ENCODE measurements at regions not wholly inside any gene's neighbourhood (a gene's known extent, or its start where the extent isn't known, plus 50 kb on each side); places are given as distances from the start of the nearest gene placed in this dataset.

DNA sequence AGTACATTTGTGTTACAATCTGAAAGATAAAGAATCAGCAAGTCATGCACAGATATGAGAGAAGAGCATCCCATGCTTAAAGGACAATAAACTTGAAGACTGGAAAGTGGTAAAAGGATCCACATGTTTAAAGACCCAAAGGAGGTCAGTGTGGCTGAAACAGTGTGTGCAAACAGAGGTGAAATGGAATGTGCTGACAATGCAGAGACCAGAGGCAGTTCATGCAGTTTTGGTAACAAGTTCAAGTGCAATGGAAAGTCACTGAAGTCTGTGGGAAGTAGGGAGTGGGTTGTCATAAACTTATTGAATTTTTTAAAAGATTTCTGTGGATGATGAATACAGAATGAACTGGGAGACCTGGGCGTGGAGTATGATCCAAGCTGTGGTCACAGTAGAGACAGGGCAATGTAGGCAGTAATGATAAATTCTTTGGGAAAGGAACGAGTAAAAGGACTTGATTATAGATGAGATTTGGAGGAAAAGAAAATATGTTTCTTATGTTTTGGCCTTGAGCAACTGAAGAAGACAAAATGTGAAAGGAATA is 408.0 kb downstream of the HGF start:
- DNase-seq (no peak), ATAC-seq (no peak)
- H3K27ac Mint-ChIP-seq: no peak overlapping the region
- H3K27me3 Mint-ChIP-seq: no peaks in the 10 kb centered on the region
- no peaks in the 10 kb centered on the region for H3K4me1 Mint-ChIP-seq
- H3K9me3 Mint-ChIP-seq: peaks cover 0 to 4% of the 10 kb centered on the region in 2 donors
- no peak overlapping the region for H3K4me3 Mint-ChIP-seq

DNA sequence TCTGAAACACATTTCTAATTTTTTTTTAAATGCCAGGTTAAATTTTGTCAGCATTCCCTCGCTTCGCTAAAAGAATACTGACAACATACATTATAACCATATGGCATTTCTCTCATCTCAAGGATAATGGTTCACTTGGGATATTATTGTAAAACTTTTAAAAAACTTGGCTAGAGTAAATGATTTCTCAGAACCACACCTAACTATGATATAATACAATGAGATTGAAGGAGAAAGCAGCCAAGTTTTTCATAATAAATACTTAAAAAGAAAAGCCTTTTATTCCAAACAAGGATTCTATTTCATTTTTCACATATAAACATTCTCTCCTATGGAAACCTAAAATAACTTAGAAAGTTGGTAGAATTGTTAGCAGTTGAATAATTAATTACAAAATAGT is 413.9 kb downstream of the HGF start:
- H3K9me3 Mint-ChIP-seq: peaks cover 0 to 4% of the 10 kb centered on the region in 2 donors
- no peaks in the 10 kb centered on the region for H3K4me1 Mint-ChIP-seq
- ATAC-seq: no peak
- H3K27me3 Mint-ChIP-seq: no peaks in the 10 kb centered on the region
- no peak overlapping the region for H3K4me3 Mint-ChIP-seq
- no peak for DNase-seq
- H3K27ac Mint-ChIP-seq: no peak overlapping the region

DNA sequence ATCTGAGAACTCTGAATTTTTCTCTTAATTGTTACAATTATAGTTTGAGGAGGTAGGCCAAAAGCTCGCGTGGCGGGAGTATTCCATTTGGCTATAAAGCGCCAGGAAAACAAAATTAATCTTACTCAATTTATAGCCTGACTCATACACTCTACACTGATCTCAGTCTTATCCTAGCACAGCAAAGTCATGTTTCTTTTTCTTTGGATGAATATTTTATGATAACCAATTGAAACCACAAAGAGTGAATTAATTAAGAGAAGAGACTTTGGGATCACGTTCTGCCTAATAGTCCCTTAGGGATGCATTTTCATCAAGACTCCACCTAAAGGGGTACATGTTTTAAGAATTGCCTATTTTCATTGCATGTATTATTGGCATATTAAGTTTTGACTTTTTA is 420.8 kb downstream of the HGF start:
- H3K27me3 Mint-ChIP-seq: no peaks in the 10 kb centered on the region
- no peak overlapping the region for H3K4me3 Mint-ChIP-seq
- ATAC-seq (no peak), DNase-seq (no peak)
- no peaks in the 10 kb centered on the region for H3K9me3 Mint-ChIP-seq
- no peaks in the 10 kb centered on the region for H3K4me1 Mint-ChIP-seq
- no peak overlapping the region for H3K27ac Mint-ChIP-seq

DNA sequence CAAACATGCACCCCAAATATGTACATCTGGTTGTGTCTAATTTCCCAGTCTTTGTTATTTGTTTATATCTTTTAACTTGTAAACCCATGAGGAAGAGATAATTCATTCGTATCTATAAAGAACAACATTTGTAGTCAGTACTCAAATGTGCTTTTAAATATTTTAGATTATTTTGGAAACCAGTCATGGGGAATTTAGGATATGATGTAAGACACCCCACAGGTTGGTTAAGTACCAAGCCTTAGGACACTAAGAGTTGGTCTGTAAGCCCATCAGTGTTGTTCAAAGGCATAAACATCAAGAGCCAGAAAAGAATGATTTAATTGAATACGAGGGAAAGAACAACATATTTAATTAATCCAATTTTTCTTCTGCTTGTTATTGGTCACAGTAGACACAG is 421.1 kb upstream of the SEMA3C start:
- H3K27me3 Mint-ChIP-seq: no peaks in the 10 kb centered on the region
- peaks cover 0 to under 1% of the 10 kb centered on the region in 2 donors for H3K9me3 Mint-ChIP-seq
- no peak overlapping the region for H3K4me3 Mint-ChIP-seq
- no peak overlapping the region for H3K27ac Mint-ChIP-seq
- DNase-seq: no peak
- ATAC-seq: no peak
- H3K4me1 Mint-ChIP-seq: no peaks in the 10 kb centered on the region

DNA sequence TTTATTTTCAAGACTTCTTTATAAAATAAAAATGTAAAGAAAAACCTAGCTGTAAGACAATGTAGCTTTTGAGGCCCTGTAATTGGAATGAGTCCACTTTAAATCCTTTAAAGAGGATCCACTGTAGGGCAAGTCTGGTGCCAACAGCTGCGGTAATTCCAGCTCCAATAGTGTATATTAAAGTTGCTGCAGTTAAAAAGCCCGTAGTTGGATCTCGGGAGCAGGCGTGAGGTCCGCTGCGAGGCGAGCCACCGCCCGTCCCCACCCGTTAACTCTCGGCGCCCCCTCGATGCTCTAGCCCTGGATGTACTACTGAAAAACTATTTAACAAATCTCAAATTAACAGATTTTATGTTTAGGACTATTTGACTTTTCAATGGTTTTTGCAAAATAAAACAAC is 414.7 kb upstream of the SEMA3C start:
- H3K4me1 Mint-ChIP-seq: no peaks in the 10 kb centered on the region
- ATAC-seq (no peak), DNase-seq (no peak)
- no peak overlapping the region for H3K27ac Mint-ChIP-seq
- H3K27me3 Mint-ChIP-seq: no peaks in the 10 kb centered on the region
- no peak overlapping the region for H3K4me3 Mint-ChIP-seq
- H3K9me3 Mint-ChIP-seq: peaks cover 0 to 5% of the 10 kb centered on the region in 2 donors

DNA sequence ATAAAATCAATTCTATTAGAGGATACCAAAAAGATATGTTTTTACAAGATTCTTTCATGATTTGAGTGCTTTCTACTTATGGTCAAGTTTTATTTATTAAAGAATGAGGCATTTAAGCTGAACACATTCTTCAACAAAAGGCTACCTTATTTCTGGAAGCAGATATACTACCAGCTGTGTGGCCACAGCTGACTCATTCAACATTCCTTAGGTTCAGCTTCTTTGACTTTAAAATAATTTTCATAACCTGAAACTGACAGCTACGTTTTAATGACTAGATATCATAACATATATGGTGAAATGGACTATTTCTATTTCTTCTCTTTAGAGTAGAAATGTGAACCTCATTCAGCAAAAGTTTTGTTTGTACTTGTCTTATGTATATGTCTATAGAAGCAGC is 414.2 kb upstream of the SEMA3C start:
- H3K4me3 Mint-ChIP-seq: no peak overlapping the region
- H3K27ac Mint-ChIP-seq: no peak overlapping the region
- no peak for DNase-seq
- H3K9me3 Mint-ChIP-seq: peaks cover 0 to 5% of the 10 kb centered on the region in 2 donors
- H3K27me3 Mint-ChIP-seq: no peaks in the 10 kb centered on the region
- no peak for ATAC-seq
- H3K4me1 Mint-ChIP-seq: no peaks in the 10 kb centered on the region

DNA sequence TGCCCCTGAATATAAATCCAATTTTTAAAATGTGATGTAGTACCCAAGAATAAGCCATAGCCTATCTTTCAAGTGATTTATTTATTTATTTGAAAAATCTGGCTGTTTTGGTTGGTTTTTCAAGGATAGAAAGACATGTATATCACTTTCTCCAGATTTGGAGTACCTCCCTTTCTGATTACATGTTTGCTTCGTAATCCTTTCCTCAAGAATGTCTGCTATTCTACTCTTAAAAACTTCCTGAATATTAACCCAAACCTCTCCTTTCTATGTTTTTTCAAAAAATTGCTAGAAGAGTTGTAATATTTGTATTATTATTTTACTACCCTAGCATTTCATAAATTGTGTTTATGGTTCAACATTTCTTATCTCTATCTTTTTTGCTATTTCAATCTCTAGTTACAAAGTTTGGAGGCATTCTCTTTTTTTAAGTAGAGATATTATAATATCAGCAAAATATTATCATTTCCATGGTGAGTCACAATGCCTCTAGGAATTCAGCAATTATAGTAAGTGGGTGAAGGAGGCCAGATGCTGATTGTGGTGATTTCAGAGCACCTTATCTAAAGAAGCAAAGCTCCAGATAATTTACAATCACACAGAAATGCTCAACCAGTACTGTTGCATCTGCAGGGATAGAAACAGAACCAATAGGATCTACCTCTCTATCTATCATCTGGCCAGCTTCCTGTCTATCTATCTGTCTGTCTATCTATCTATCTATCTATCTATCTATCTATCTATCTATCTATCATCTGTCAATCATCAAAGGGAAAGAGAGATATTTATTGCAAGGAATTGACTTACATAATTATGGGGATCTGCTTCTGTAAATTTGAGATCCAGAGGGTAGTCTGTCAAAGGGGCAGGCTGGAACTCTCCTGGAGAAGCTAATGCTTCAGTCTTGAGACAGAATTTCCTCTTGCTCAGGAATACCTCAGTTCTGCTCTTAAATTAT is 412.5 kb upstream of the SEMA3C start:
- no peak overlapping the region for H3K4me3 Mint-ChIP-seq
- ATAC-seq (no peak), DNase-seq (no peak)
- no peaks in the 10 kb centered on the region for H3K4me1 Mint-ChIP-seq
- no peaks in the 10 kb centered on the region for H3K27me3 Mint-ChIP-seq
- H3K9me3 Mint-ChIP-seq: peaks cover 0 to 5% of the 10 kb centered on the region in 2 donors
- H3K27ac Mint-ChIP-seq: no peak overlapping the region

DNA sequence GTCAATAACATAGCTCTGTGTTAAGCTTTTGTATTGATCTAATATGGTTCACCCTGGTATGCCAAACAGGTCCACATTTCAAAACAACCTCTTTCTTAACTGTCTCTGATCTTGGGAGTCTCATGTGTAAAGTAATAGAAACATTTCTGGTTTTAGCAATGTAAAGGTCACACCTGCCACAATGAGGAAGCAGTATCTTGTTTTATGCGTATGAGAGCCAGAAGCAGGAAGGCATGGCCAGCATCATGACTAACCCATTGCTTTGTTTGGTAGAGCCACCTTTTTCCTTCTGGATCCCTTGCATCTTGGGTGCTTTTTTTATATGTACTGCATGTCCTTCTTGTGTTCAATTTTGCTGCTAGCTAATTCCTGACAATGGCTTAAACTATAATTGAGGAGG is 411.3 kb upstream of the SEMA3C start:
- Mint-ChIP-seq H3K27ac (no peak overlapping the region), H3K9me3 (peaks cover 0 to 5% of the 10 kb centered on the region in 2 donors), H3K27me3 (no peaks in the 10 kb centered on the region), H3K4me3 (no peak overlapping the region), H3K4me1 (no peaks in the 10 kb centered on the region)
- ATAC-seq (no peak), DNase-seq (no peak)

DNA sequence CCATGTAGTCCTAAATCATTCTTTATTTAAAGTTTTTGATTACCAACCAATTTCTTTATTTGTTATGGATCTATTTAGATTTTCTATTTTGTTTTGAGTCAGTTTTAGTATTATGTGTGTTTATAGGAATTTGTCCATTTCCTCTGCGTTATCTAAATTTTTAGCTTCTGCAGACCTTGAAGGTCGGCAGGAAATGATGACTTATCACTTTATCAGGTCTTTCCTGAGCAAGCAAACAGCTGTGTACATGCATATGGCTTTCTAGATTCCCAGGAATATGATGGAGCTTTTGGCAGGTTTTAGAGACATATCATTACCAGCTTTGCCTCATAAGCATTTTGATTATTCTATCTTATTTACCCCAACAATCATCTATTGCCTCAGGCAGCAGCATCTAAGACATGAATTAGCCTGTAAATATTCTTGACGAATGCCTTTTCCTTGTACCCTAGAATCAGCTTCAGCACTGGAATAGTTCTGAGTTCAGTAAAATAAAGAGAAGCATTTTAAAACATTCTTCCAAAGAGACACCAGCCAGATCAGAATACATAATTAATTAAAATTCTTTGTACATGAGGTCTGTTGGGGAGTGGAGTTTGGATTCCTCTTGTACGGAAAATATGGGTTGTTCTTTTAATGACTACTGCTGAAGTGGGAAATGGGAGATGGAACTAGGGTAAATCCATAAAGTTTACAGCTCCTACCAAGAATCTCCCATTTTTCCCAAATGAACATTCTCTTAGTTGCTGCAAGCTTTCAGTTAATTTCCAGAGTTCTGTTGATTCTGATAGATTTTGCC is 408.8 kb upstream of the SEMA3C start:
- DNase-seq: no peak
- ATAC-seq: no peak

DNA sequence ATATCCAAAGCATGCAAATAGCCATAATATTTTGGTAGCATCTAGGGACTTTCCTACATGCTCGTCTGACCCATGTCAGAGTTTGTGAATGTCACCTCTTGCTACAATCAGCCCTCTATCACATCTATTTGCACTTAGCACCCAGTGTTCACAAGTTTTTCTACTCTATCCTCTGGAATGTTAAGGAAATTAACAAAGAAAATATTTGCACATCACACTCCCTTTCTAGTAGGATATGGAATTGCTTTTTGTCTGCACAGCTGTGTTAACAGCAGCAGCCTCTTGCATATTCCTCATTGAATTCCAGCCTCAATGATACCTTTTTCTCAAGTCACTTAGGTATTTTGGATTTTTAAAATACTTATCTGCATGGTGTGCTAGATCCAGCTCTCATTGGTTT is 403.1 kb upstream of the SEMA3C start:
- H3K9me3 Mint-ChIP-seq: no peaks in the 10 kb centered on the region
- no peak overlapping the region for H3K27ac Mint-ChIP-seq
- no peak for ATAC-seq
- no peak for DNase-seq
- no peak overlapping the region for H3K4me3 Mint-ChIP-seq
- H3K27me3 Mint-ChIP-seq: no peaks in the 10 kb centered on the region
- no peaks in the 10 kb centered on the region for H3K4me1 Mint-ChIP-seq

More for the DNA sequence above, 408.8 kb upstream of the SEMA3C start:
- Mint-ChIP-seq H3K9me3 (no peaks in the 10 kb centered on the region), H3K4me1 (no peaks in the 10 kb centered on the region), H3K4me3 (no peak overlapping the region), H3K27me3 (no peaks in the 10 kb centered on the region), H3K27ac (no peak overlapping the region)

DNA sequence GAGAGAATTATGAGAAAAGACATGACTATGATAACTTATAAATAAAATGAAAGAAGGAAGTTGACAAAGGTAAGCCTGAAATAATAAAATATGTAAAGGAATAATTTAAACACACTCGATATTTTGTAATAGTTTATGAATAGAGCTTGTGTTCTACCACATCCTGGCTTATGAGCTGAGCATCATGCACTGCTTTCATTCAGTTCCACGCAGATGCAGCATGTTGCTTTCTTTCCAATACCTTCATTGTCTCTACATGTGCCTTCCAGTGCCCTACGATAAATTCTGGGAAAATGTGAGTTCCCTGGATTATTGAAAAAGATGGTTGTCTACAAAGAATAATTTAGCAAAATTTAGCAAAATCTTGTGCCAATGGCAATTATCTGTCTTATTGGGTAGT is 398.9 kb upstream of the SEMA3C start:
- no peaks in the 10 kb centered on the region for H3K9me3 Mint-ChIP-seq
- no peak for DNase-seq
- ATAC-seq: no peak
- H3K4me1 Mint-ChIP-seq: no peaks in the 10 kb centered on the region
- H3K27ac Mint-ChIP-seq: no peak overlapping the region
- no peak overlapping the region for H3K4me3 Mint-ChIP-seq
- no peaks in the 10 kb centered on the region for H3K27me3 Mint-ChIP-seq

DNA sequence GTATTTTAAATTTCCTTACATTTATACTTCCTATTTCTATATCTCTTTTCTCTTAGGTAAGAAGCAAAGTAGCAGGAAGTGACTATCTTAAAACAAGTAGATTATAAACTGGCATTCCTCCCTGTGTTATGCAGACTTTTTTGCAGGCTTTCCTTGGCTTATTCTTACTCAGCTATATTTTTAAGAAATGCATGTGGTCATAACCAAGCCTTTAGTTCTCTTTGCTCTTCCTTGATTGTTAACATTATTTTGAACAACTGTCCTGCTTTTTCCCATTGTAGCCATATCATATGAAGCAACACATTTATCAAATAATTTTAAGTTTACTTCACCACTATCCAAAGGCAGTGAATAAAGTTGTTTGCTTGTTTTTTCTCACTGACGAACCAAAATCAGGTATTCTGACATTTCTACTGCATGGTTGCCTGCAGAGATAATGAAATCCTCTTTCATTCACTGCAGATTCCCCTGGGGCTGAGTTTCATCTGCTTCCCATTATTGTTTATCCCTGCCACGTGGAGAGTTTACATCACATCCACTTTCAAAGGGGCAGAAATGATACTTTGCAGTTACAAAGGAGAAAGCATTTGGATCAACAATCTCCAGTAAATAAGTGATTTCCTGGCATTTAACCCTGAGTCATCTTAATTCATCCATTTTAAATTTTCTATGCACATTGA is 389.9 kb upstream of the SEMA3C start:
- Mint-ChIP-seq H3K27me3 (no peaks in the 10 kb centered on the region), H3K4me1 (no peaks in the 10 kb centered on the region), H3K4me3 (no peak overlapping the region), H3K9me3 (no peaks in the 10 kb centered on the region), H3K27ac (no peak overlapping the region)
- no peak for ATAC-seq
- DNase-seq: no peak

DNA sequence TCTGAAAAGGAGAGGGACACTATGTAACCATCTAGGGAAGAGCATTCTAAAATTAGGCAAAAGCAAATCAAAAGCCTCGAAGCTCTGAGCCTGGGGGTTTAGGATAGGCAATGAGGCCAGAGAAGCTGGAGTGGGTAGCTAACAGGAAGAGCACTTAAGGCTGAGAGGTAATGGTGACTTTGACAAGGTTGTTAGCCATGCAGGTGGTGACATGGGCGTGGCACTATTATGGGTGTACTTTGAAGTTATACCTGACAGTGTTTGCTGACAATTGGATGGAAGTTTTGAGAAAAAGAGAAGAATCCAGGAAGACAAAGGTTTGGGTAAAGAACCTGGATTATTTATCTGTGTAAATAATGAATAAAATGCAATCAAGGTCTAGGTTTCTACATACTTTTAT is 383.0 kb upstream of the SEMA3C start:
- ATAC-seq: no peak
- no peaks in the 10 kb centered on the region for H3K9me3 Mint-ChIP-seq
- DNase-seq: no peak
- no peak overlapping the region for H3K4me3 Mint-ChIP-seq
- H3K27ac Mint-ChIP-seq: no peak overlapping the region
- no peaks in the 10 kb centered on the region for H3K27me3 Mint-ChIP-seq
- no peaks in the 10 kb centered on the region for H3K4me1 Mint-ChIP-seq

DNA sequence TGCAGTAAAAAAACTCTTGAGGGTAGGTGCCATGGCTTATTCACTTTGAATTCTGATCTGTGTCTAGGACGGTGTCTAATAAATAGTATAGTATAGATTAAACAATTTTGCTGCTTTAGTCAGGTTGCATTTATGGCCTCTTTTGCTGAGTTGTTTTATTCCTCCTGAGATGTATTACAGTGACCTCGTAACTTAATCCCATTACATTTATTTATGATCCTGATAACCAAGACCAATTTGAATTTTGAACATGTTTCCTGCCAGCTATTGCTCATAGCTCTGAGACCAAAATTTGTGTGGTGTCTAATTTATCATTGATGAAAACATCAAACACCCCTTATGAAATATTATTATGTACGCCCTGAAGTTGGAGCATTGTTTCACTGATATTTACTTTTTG is 381.9 kb upstream of the SEMA3C start:
- Mint-ChIP-seq H3K9me3 (no peaks in the 10 kb centered on the region), H3K27me3 (no peaks in the 10 kb centered on the region), H3K27ac (no peak overlapping the region), H3K4me1 (no peaks in the 10 kb centered on the region), H3K4me3 (no peak overlapping the region)
- ATAC-seq: no peak
- DNase-seq: no peak

DNA sequence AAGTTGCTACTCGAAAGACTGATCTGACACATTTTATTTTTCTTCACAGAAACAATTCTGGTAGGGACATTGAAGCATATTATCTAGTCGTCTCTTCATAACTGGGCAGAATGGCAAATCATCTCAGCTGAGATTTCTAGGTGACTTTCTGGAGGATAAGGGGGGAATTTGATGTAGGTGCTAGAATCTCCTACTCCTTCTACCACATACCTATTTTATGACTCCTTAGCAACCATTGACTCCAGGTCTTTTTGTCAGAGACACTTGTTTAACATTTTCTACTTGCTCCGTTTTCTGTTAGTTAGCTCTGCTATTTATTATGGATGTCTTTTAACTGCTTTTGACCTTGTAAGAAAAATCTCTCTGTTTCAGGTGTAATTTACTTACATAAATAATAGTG is 380.9 kb upstream of the SEMA3C start:
- ATAC-seq (no peak), DNase-seq (no peak)
- H3K4me3 Mint-ChIP-seq: no peak overlapping the region
- H3K27ac Mint-ChIP-seq: no peak overlapping the region
- H3K4me1 Mint-ChIP-seq: no peaks in the 10 kb centered on the region
- no peaks in the 10 kb centered on the region for H3K27me3 Mint-ChIP-seq
- H3K9me3 Mint-ChIP-seq: no peaks in the 10 kb centered on the region
